ENCODE measurements at regions not wholly inside any gene's neighbourhood (a gene's known extent, or its start where the extent isn't known, plus 50 kb on each side); places are given as distances from the start of the nearest gene placed in this dataset.

DNA sequence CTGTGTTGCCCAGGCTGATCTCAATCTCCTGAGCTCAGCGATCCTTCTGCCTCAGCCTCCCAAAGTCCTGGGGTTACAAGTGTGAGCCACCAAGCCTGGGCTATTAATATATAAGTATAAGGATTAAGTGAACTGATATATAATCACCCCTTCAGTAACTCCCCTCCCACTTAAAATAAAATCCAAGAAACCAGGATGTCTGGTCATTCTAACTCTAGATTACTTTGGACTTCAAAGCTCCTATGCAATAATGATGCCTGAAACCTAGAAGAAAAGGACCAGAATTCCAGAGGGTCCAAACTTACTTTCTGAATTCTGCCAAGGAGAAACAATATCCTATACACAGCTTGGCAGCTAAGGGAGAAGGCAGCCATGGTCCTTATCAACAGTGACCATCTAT lies 206.8 kb upstream of the ZNF217 start:
- TF ChIP-seq, protein P1, sequence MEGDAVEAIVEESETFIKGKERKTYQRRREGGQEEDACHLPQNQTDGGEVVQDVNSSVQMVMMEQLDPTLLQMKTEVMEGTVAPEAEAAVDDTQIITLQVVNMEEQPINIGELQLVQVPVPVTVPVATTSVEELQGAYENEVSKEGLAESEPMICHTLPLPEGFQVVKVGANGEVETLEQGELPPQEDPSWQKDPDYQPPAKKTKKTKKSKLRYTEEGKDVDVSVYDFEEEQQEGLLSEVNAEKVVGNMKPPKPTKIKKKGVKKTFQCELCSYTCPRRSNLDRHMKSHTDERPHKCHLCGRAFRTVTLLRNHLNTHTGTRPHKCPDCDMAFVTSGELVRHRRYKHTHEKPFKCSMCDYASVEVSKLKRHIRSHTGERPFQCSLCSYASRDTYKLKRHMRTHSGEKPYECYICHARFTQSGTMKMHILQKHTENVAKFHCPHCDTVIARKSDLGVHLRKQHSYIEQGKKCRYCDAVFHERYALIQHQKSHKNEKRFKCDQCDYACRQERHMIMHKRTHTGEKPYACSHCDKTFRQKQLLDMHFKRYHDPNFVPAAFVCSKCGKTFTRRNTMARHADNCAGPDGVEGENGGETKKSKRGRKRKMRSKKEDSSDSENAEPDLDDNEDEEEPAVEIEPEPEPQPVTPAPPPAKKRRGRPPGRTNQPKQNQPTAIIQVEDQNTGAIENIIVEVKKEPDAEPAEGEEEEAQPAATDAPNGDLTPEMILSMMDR (IDR thresholded peaks at IDR 0.05) = no peak
- TF ChIP-seq POLR2A (IDR thresholded peaks at IDR 0.05) = no peak

All from right lobe of liver (tissue), 4 donors.